Common myeloid progenitor, CD34-positive (primary cell): ENCODE measurements at regions not wholly inside any gene's neighbourhood (a gene's known extent, or its start where the extent isn't known, plus 50 kb on each side); places are given as distances from the start of the nearest gene placed in this dataset.

ENCODE experiments used
- CTCF ChIA-PET: fragments of 350-600 bp; sonication (Branson Sonifier 250); formaldehyde crosslinking; loops from one replicate; lab custom pipeline; 2021; ENCODE audit warnings: antibody characterized with exemption; lab: Charles Lee
- POLR2A ChIA-PET: fragments of 350-600 bp; sonication (Branson Sonifier 250); formaldehyde crosslinking; loops from one replicate; lab custom pipeline; 2021; ENCODE audit warnings: antibody characterized with exemption; lab: Charles Lee
- DNase-seq, 3 donors: peaks; one replicate each; pipeline versions ENCODE4 v3.0.0 to v3.0.0-alpha.2; 2013
- H3K27ac ChIP-seq, 2 experiments: 1 replicate in 1 of 2; 2 replicates in 1 of 2; pipeline ENCODE4 v1.7.0; 2013; ENCODE audit warnings: inconsistent platforms in 2 of 2, low read length in 2 of 2, mild to moderate bottlenecking in 2 of 2, low read depth in 1 of 2, moderate library complexity in 1 of 2; ENCODE audit not compliant: severe bottlenecking in 2 of 2, insufficient read depth in 1 of 2, poor library complexity in 1 of 2
- H3K27me3 ChIP-seq, 5 experiments: replicated peaks in 2 of 5; 1 replicate in 3 of 5; 2 replicates in 2 of 5; pipeline versions ENCODE4 v1.6.1 to v1.7.0; 2013; ENCODE audit warnings: low read length in 4 of 5, mild to moderate bottlenecking in 2 of 5, moderate library complexity in 2 of 5, inconsistent platforms in 1 of 5; ENCODE audit not compliant: insufficient read depth in 5 of 5, control insufficient read depth in 4 of 5
- H3K36me3 ChIP-seq, 4 experiments: 1 replicate in 2 of 4; 2 replicates in 2 of 4; pipeline versions ENCODE4 v1.6.1 to v1.7.0; 2013; ENCODE audit warnings: low read length in 3 of 4, control low read depth in 1 of 4, mild to moderate bottlenecking in 1 of 4; ENCODE audit not compliant: control insufficient read depth in 4 of 4, insufficient read depth in 4 of 4
- H3K4me1 ChIP-seq, 4 experiments: 1 replicate in 3 of 4; 2 replicates in 1 of 4; pipeline versions ENCODE4 v1.6.1 to v1.7.1; 2013; ENCODE audit warnings: low read length in 3 of 4, mild to moderate bottlenecking in 3 of 4, control low read depth in 1 of 4, inconsistent platforms in 1 of 4, moderate library complexity in 1 of 4; ENCODE audit not compliant: control insufficient read depth in 4 of 4, insufficient read depth in 4 of 4; ENCODE audit errors: control extremely low read depth in 1 of 4
- H3K4me3 ChIP-seq, 7 experiments: 1 replicate in 4 of 7; 2 replicates in 3 of 7; pipeline versions ENCODE4 v1.5.1 to v1.7.0; 2013; ENCODE audit warnings: mild to moderate bottlenecking in 7 of 7, low read length in 6 of 7, moderate library complexity in 6 of 7, inconsistent platforms in 2 of 7, low read depth in 2 of 7, control low read depth in 1 of 7; ENCODE audit not compliant: insufficient read depth in 4 of 7, control insufficient read depth in 1 of 7; ENCODE audit errors: extremely low read depth in 1 of 7
- H3K9me3 ChIP-seq, 5 experiments: 1 replicate in 4 of 5; 2 replicates in 1 of 5; pipeline versions ENCODE4 v1.6.1 to v1.7.1; 2013; ENCODE audit warnings: low read length in 4 of 5, mild to moderate bottlenecking in 2 of 5, inconsistent platforms in 1 of 5, low read depth in 1 of 5, moderate library complexity in 1 of 5; ENCODE audit not compliant: control insufficient read depth in 4 of 5, insufficient read depth in 2 of 5; ENCODE audit errors: control extremely low read depth in 1 of 5
- WGBS: methylation state at CpG from one replicate; pipeline ENCODE4 v1.1.5; 2013; ENCODE audit not compliant: insufficient coverage; 5-methylcytosine and 5-hydroxymethylcytosine counted together

DNA sequence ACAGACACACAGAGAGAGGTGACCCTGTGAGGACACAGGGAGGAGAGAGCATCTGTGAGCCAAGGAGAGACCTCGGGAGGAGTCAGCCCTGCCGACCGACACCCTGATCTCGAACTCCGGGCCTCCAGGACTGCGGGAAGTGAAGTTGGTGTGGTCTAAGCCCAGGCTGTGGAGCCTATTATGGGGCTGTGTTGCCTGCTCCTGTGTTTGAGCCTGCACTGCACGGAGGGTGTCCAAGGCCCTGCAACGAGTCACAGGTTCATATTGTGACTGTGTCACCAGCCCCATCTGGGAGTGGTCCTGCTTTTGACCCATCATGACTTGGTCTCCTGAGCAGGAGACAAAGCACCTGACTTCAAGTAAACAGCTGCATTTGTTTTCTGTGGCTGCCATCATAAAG, 186.0 kb upstream of the AJAP1 start:
- POLR2A ChIA-PET, result no interaction called here
- DNase-seq, result no peak
- peaks cover 0 to 3% (median 0%) of the 10 kb centered on the region in 5 experiments for H3K27me3 ChIP-seq
- H3K9me3 ChIP-seq, result peaks cover 0 to 3% (median 0%) of the 10 kb centered on the region in 5 experiments
- no peaks in the 10 kb centered on the region for H3K4me1 ChIP-seq
- WGBS, result 94% methylated on average over 8 of the region's 8 CpGs
- no peak overlapping the region for H3K27ac ChIP-seq
- H3K36me3 ChIP-seq, result no peaks in the 10 kb centered on the region
- H3K4me3 ChIP-seq, result no peak overlapping the region
- CTCF ChIA-PET, result no interaction called here

DNA sequence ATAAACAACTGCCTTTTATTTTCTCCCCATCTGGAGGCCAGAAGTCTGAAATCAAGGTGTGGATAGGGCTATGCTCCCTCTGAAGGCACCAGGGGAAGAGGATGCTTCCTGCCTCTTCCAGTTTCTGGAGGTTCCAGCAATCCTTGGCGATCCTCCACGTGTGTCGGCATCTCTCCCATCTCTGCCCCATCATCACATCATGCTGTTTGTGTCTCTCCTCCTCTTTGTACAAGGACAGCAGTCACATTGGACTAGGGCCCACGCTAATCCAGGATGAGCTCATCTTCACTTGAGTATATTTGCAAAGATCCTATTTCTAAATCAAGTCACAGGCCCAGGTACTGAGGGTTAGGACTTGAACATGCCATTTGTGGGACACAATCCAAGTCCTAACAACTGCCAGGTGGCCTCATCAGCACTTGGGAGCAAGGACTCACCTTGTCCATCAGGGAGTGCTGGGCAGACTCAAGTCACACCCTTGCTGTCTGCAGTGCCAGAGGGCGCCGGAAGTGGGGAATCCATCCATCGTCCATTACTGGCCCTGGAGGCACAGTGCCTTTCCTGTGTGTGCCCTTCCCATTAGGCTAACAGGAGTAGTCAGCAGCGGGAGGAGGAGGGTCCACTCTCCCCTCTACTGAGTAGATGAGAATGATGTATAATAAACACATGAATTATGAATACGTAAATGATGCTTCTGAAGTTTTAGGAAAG, 185.4 kb upstream of the AJAP1 start:
- CTCF ChIA-PET, result no interaction called here
- Histone ChIP-seq H3K36me3 (no peaks in the 10 kb centered on the region), H3K27ac (no peak overlapping the region), H3K4me3 (no peak overlapping the region), H3K4me1 (no peaks in the 10 kb centered on the region), H3K9me3 (peaks cover 0 to 3% (median 0%) of the 10 kb centered on the region in 5 experiments), H3K27me3 (peaks cover 0 to 3% (median 0%) of the 10 kb centered on the region in 5 experiments)
- no peak for DNase-seq
- POLR2A ChIA-PET, result no interaction called here
- 97% methylated on average over 6 of the region's 9 CpGs for WGBS

DNA sequence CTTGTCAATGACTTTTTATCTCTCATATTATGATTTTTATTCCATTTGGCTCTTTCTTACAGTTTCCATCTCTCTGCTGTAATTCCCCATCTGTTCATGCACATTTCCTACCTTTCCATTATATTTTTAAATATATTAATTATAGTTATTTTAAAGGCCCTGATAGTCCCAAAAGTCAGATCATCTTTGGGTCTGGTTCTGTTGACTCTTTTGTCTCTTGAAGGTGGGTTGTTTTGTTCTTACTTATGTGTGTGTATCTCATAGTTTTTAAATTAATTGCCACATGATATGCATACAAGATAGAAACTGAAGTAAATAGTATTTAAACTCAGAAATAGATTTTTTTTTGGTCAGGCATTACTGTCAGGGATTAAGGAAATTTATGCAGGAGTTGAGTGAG, 178.0 kb upstream of the AJAP1 start:
- H3K4me3 ChIP-seq, result no peak overlapping the region
- ChIA-PET POLR2A (no interaction called here), CTCF (no interaction called here)
- no peak for DNase-seq
- H3K4me1 ChIP-seq, result no peaks in the 10 kb centered on the region
- peaks cover 0 to 25% (median 7%) of the 10 kb centered on the region in 5 experiments for H3K9me3 ChIP-seq
- H3K27me3 ChIP-seq, result peaks cover 0 to 2% (median 0%) of the 10 kb centered on the region in 5 experiments
- H3K27ac ChIP-seq, result no peak overlapping the region
- no peaks in the 10 kb centered on the region for H3K36me3 ChIP-seq

DNA sequence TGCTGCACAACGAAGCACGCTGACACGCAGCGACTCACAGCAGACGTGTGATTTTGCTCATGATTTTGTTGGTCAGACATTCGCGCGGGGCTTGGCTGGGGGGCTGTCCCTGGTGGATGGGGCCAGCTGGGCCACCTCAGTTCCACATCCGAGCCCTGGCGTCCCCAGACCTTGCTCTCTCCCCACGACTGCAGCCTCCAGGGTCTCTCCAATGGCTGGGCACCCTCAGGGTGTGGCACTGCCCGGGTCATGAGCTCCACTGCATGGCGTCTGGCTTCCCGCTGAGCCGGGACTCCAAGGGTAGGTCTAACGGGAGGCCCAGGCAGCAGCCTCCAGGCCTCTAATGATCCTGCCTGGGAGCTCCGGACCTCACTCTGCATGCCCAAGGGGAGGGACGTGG, 173.0 kb upstream of the AJAP1 start:
- ChIA-PET CTCF (no interaction called here), POLR2A (no interaction called here)
- H3K4me1 ChIP-seq, result no peaks in the 10 kb centered on the region
- no peak for DNase-seq
- H3K36me3 ChIP-seq, result no peaks in the 10 kb centered on the region
- WGBS, result 95% methylated on average over 16 of the region's 18 CpGs
- H3K4me3 ChIP-seq, result no peak overlapping the region
- peaks cover 0 to 13% (median 7%) of the 10 kb centered on the region in 5 experiments for H3K9me3 ChIP-seq
- H3K27ac ChIP-seq, result no peak overlapping the region
- peaks cover 0 to 9% (median 2%) of the 10 kb centered on the region in 5 experiments for H3K27me3 ChIP-seq

DNA sequence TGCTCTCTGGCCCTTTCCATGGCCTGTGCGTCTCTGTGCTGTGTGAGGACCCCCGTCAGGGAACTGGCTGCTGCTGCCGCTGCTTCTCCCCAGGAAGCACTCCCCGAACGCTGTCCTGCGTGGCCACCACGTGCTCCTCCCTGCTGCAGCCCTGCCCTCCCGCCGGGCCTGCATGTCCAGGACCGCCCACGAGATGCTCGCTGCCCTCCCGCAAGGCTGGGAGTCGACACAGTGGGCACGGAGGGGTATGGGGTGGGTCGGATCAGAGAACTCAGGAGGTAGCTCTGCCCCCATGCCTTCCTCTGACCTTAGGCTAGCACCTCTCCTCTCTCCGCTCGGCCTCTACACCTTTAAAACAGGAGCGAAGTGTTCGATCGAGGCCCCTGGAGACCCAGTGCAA, 171.9 kb upstream of the AJAP1 start:
- peaks cover 0 to 9% (median 2%) of the 10 kb centered on the region in 5 experiments for H3K27me3 ChIP-seq
- no peak for DNase-seq
- WGBS, result 95% methylated on average over 14 of the region's 21 CpGs
- H3K4me3 ChIP-seq, result no peak overlapping the region
- ChIA-PET CTCF (no interaction called here), POLR2A (no interaction called here)
- peaks cover 0 to 5% (median 0%) of the 10 kb centered on the region in 5 experiments for H3K9me3 ChIP-seq
- no peaks in the 10 kb centered on the region for H3K4me1 ChIP-seq
- no peak overlapping the region for H3K27ac ChIP-seq
- H3K36me3 ChIP-seq, result no peaks in the 10 kb centered on the region

DNA sequence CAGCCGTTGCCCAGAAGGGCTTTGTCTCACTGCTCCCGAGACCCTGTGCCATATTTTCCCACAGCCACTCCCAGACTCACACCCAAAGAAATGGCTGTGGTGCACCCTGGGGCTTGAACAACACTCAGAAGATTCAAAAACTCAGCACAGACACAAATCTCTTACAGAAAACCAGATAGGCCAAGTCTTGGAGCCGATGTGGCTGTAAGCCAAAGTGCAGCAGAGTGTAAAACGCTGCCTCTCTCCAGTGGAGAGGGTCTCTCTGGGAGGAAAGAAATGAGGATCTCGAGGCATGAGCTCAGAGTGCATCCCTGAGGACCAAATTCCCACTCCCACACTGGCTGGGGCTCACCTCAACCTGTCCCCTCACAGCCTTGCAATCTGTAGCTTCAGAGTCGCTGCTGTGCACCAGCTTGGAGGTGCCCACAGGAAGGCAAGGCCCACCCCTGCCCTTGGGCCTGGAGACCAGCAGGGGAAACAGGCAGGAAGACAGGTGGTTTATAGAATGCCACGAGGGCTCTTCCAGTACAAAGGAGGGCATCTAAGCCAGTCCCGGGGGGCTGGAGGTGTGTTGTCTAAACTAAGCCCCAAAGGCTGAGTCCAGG, 171.3 kb upstream of the AJAP1 start:
- no peak for DNase-seq
- ChIA-PET POLR2A (no interaction called here), CTCF (no interaction called here)
- H3K9me3 ChIP-seq, result peaks cover 0 to under 1% (median 0%) of the 10 kb centered on the region in 5 experiments
- no peak overlapping the region for H3K4me3 ChIP-seq
- 84% methylated on average over 8 of the region's 8 CpGs for WGBS
- H3K4me1 ChIP-seq, result no peaks in the 10 kb centered on the region
- H3K27me3 ChIP-seq, result peaks cover 0 to 9% (median 2%) of the 10 kb centered on the region in 5 experiments
- H3K27ac ChIP-seq, result no peak overlapping the region
- H3K36me3 ChIP-seq, result no peaks in the 10 kb centered on the region

- ChIA-PET POLR2A (no interaction called here), CTCF (no interaction called here)
- no peaks in the 10 kb centered on the region for H3K9me3 ChIP-seq
Measured at GRCh38 chr1:4485398-4485797, 169.0 kb upstream of the AJAP1 start.

More at GRCh38 chr1:4485398-4485797, 169.0 kb upstream of the AJAP1 start:
- Histone ChIP-seq H3K36me3 (no peaks in the 10 kb centered on the region), H3K27ac (no peak overlapping the region), H3K4me3 (no peak overlapping the region), H3K27me3 (peaks cover 0 to 9% (median 2%) of the 10 kb centered on the region in 5 experiments), H3K4me1 (no peaks in the 10 kb centered on the region)
- DNase-seq, result no peak
- 20% methylated on average over 1 of the region's 6 CpGs for WGBS
